ENCODE measurements at regions not wholly inside any gene's neighbourhood (a gene's known extent, or its start where the extent isn't known, plus 50 kb on each side); places are given as distances from the start of the nearest gene placed in this dataset.

DNA sequence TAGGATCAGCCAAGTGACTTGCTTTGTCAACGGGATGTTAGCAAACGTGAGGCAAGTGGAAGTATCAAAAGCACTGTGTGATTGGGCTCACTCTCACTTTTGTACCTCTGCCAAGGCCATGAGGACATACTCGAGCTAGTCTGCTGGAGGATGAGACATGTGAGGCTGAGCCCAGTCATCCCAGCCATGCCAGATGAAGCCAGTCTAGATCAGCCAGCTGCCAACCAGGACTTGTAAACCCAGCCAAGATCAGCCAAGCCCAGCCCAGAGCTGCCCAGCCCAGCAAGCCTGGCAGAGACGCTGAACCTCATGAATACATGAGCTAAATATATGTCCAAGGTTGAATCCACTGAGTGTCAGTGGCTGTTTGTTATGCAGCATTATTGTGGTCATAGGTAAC, 369.7 kb downstream of the MN1 start:
- POLR2A ChIA-PET (ENCODE audit: low non-redundant PET), result no interaction called here
- H3K27ac ChIP-seq, result no peak overlapping the region
- TF ChIP-seq, protein P1, sequence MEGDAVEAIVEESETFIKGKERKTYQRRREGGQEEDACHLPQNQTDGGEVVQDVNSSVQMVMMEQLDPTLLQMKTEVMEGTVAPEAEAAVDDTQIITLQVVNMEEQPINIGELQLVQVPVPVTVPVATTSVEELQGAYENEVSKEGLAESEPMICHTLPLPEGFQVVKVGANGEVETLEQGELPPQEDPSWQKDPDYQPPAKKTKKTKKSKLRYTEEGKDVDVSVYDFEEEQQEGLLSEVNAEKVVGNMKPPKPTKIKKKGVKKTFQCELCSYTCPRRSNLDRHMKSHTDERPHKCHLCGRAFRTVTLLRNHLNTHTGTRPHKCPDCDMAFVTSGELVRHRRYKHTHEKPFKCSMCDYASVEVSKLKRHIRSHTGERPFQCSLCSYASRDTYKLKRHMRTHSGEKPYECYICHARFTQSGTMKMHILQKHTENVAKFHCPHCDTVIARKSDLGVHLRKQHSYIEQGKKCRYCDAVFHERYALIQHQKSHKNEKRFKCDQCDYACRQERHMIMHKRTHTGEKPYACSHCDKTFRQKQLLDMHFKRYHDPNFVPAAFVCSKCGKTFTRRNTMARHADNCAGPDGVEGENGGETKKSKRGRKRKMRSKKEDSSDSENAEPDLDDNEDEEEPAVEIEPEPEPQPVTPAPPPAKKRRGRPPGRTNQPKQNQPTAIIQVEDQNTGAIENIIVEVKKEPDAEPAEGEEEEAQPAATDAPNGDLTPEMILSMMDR (conservative IDR thresholded peaks at IDR 0.05; ENCODE audit: low read depth), result no peak
- CTCF ChIA-PET, result no interaction called here
- DNase-seq (ENCODE audit: low spot score), result no peak

DNA sequence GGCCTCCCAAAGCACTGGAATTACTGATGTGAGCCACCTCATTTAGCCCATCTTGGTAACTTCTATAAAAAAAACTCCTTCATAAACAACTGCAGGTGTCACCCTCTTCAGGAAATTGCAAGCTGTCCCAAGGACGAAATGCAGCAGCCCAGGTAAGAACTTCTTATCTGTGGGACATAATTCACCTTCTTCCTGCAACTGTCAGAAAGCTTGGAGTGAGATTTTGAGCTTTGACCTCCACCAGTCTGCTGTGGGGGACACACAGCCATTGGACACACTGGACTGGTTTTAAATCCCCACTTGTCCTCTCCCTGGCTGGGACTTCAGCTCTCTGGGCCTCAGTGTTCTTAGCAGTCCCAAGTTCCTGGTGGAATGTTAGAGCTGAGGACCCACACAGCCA, 368.5 kb downstream of the MN1 start:
- ChIA-PET POLR2A (ENCODE audit: low non-redundant PET) (no interaction called here), CTCF (interaction anchor here (0.6 kb wide), 1 partner anchor 324 kb away, joined by 3 read pairs; no protein-coding TSS in a partner anchor)
- H3K27ac ChIP-seq, result no peak overlapping the region
- TF ChIP-seq, protein P1 (conservative IDR thresholded peaks at IDR 0.05; ENCODE audit: low read depth), result no peak
- no peak for DNase-seq (ENCODE audit: low spot score)

DNA sequence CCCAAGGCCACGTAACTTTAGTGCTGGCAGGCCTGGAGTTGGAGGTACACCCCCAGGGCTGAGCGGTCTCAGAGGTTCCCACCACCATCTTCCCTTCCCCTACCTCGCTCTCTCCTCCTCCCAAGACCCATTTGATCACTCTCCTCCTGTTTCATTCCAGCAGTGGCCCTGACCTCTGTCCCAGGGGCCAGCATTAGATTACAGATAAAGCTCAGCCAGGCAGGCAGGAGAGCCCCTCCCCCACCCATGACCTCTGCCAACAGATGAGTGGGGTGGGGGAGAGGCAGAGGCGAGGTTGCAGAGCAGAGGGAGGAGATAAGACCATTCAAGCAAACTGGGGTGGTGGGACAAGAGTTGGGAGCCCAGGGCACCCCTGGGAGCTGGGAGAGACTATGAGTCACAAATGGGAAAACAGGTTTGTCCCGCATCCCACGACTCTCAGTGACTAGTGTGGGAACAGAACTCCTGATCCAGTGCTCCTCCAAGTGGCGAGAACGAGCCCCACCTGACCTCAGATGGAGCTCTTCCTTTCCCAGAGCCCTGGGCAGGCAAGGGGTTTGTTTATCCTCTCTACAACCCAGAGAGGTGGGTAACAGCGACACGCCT, 367.9 kb downstream of the MN1 start:
- ChIA-PET CTCF (interaction anchor here (0.6 kb wide), 1 partner anchor 324 kb away, joined by 3 read pairs; no protein-coding TSS in a partner anchor), POLR2A (ENCODE audit: low non-redundant PET) (no interaction called here)
- H3K27ac ChIP-seq, result no peak overlapping the region
- DNase-seq (ENCODE audit: low spot score), result no peak
- TF ChIP-seq, protein P1 (conservative IDR thresholded peaks at IDR 0.05; ENCODE audit: low read depth), result no peak

DNA sequence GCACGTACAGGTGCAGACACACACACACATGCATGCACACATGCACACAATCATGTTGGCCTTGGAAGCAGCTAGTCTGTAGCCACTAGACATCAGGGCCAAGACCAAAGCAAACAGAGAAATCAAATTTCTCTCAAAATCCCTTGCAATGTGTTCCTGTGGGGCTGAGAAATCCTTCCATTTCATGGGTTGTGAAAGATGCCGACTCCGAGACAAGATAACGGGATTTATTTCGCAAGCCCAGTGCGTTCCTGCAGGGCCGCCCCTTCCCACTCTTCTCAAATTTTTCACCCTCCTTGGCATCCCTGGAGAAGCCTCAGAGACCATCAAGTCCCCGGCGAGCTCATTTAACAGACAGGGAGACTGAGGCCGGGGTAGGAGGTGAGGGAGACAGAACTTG, 366.7 kb downstream of the MN1 start:
- H3K27ac ChIP-seq, result no peak overlapping the region; the same call in 1 of the 2 replicates
- POLR2A ChIA-PET (ENCODE audit: low non-redundant PET), result no interaction called here
- no peak for DNase-seq (ENCODE audit: low spot score)
- TF ChIP-seq, protein P1 (conservative IDR thresholded peaks at IDR 0.05; ENCODE audit: low read depth), result no peak
- CTCF ChIA-PET, result no interaction called here

DNA sequence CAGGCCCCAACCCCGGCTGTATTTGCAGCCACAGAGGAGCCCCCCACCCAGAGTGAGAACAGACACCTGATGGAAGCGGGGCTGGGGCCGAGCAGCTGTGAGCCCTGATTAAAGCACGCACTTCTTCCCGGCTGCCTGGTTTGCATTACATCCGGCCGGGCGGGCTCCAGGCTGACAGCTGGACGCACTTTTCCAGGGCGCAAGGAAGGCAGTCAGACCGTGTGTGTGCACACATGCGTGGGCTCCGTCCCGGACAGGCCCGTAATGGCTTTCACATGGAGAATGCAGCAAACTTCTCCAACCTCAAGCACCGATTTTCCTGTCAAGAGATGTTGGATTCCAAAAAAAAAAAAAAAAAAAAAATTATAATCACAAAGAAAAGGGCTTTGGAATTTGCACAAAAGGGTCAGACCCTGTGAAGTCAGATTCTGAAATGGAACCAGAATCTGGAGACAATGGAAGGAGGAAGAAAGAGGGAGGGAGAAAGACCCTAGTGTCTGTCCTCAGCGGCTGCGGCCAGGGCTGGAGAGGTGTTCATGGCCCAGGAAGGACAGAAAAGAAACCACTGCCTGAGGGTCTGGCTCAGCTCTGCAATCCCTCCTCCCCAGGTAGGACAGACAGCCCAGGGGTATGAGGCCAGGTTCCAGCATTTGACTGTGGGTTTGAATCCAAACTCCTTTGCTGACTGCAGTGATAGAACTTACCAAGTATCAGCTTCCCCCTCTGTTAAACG, 365.5 kb downstream of the MN1 start:
- TF ChIP-seq, protein P1 (conservative IDR thresholded peaks at IDR 0.05; ENCODE audit: low read depth), result no peak
- peak overlapping the region; percentile 28 for H3K27ac ChIP-seq
- ChIA-PET POLR2A (ENCODE audit: low non-redundant PET) (no interaction called here), CTCF (interaction anchor here (0.5 kb wide), 1 partner anchor 147 kb away, joined by 4 read pairs; no protein-coding TSS in a partner anchor)
- DNase-seq (ENCODE audit: low spot score), result no peak

DNA sequence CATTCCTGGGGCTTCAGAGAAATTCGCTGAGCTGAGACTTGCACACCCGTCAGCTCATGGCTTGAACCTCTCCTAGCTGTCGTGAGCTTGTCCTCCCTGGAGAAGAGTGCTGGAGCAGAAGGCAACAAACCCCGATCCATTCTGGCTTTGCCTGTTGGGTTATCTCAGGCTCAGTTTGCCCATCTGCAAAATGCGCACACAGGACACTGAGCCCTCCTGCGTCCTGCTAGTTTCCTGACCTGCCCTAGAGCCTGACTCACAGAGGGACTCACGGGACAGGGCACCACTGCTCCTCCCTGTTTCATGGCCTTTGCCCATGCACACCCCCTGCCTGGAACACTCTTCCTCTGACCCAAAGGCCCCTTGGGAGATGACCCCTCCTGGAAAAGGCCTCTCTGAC, 365.0 kb downstream of the MN1 start:
- no peak for DNase-seq (ENCODE audit: low spot score)
- POLR2A ChIA-PET (ENCODE audit: low non-redundant PET), result no interaction called here
- TF ChIP-seq, protein P1 (conservative IDR thresholded peaks at IDR 0.05; ENCODE audit: low read depth), result no peak
- peak overlapping the region; percentile 28 for H3K27ac ChIP-seq
- CTCF ChIA-PET, result no interaction called here
